ENCODE measurements at regions not wholly inside any gene's neighbourhood (a gene's known extent, or its start where the extent isn't known, plus 50 kb on each side); places are given as distances from the start of the nearest gene placed in this dataset.

DNA sequence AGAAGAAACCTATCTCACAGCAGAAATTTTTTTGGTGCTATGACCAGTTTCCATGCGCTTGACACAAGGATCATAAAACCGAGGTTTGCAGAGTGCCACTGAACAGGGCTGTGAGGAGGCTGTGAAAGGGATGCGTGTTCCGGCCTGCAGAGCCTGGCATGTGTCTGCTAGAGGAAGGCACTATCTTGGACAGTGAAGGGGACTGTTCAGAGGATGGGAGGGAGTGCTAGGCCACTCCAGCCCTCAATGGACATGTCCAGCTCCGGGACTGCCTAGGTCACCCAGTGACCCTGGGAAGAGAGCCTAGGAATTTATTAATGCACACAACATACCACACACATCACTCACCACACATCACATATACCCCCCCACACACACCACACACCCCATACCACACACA is 275.9 kb downstream of the GADD45G start:
- H3K36me3 ChIP-seq (ENCODE audit: control insufficient read depth in 2 of 2, insufficient read depth in 2 of 2, low read length in 1 of 2), result no peaks in the 10 kb centered on the region
- no peak overlapping the region for H3K27ac ChIP-seq (ENCODE audit: low read depth in 2 of 2, low read length in 1 of 2)
- no peak overlapping the region for H3K4me3 ChIP-seq (ENCODE audit: low read depth in 1 of 2, low read length in 2 of 2)
- peaks cover 0 to 16% of the 10 kb centered on the region in 2 donors for H3K4me1 ChIP-seq (ENCODE audit: control insufficient read depth in 2 of 2, insufficient read depth in 2 of 2, low read length in 1 of 2)
- WGBS, 2 donors, result 52 to 81% methylated on average over 5 of the region's 5 CpGs
- no peaks in the 10 kb centered on the region for H3K27me3 ChIP-seq (ENCODE audit: control insufficient read depth in 1 of 2, insufficient read depth in 2 of 2, low read length in 2 of 2)
- H3K9me3 ChIP-seq (ENCODE audit: control insufficient read depth in 2 of 2, insufficient read depth in 1 of 2, low read depth in 1 of 2, low read length in 1 of 2), result no peaks in the 10 kb centered on the region

DNA sequence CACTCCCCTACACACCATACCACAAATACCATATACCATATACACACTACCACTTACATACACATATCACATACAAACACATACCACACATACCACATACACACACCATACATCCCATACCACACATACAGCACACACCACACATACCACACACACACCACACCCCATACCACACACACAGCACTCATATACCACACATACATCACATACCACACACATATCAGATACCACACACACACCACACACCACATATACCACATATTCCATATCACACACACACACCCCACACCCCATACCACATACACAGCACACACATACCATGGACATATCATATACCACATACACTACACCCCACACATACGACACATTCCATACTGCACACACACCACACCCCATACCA is 276.6 kb downstream of the GADD45G start:
- H3K4me1 ChIP-seq (ENCODE audit: control insufficient read depth in 2 of 2, insufficient read depth in 2 of 2, low read length in 1 of 2), result peaks cover 0 to 16% of the 10 kb centered on the region in 2 donors
- 91 to 93% methylated on average over 1 of the region's 1 CpG for WGBS, 2 donors

DNA sequence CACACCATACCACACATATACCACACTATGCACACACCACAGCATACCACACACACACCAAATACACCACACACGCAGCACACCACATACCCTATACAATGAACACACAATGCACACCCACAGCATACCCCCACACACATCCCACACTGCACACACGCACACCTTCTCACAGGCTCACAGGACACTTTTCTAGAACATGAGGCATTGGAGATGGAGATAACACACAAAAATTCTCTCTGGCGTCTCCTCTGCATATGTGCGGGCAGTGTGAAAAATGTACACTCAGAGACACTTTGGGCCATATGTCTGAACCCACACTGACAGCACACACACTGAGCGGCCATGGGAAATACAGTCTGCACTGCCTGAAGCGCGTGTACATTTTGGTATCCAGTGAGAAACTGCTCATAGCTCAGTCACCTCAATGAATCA is 278.1 kb downstream of the GADD45G start:
- Histone ChIP-seq H3K27ac (ENCODE audit: low read depth in 2 of 2, low read length in 1 of 2) (no peak overlapping the region), H3K27me3 (ENCODE audit: control insufficient read depth in 1 of 2, insufficient read depth in 2 of 2, low read length in 2 of 2) (no peaks in the 10 kb centered on the region), H3K4me1 (ENCODE audit: control insufficient read depth in 2 of 2, insufficient read depth in 2 of 2, low read length in 1 of 2) (peaks cover 0 to 16% of the 10 kb centered on the region in 2 donors), H3K4me3 (ENCODE audit: low read depth in 1 of 2, low read length in 2 of 2) (no peak overlapping the region), H3K9me3 (ENCODE audit: control insufficient read depth in 2 of 2, insufficient read depth in 1 of 2, low read depth in 1 of 2, low read length in 1 of 2) (no peaks in the 10 kb centered on the region), H3K36me3 (ENCODE audit: control insufficient read depth in 2 of 2, insufficient read depth in 2 of 2, low read length in 1 of 2) (no peaks in the 10 kb centered on the region)
- WGBS, 2 donors, result 94 to 98% methylated on average over 7 of the region's 7 CpGs

More for the DNA sequence above, 276.6 kb downstream of the GADD45G start:
- Histone ChIP-seq H3K9me3 (ENCODE audit: control insufficient read depth in 2 of 2, insufficient read depth in 1 of 2, low read depth in 1 of 2, low read length in 1 of 2) (no peaks in the 10 kb centered on the region), H3K27me3 (ENCODE audit: control insufficient read depth in 1 of 2, insufficient read depth in 2 of 2, low read length in 2 of 2) (no peaks in the 10 kb centered on the region), H3K36me3 (ENCODE audit: control insufficient read depth in 2 of 2, insufficient read depth in 2 of 2, low read length in 1 of 2) (no peaks in the 10 kb centered on the region), H3K27ac (ENCODE audit: low read depth in 2 of 2, low read length in 1 of 2) (no peak overlapping the region), H3K4me3 (ENCODE audit: low read depth in 1 of 2, low read length in 2 of 2) (no peak overlapping the region)

DNA sequence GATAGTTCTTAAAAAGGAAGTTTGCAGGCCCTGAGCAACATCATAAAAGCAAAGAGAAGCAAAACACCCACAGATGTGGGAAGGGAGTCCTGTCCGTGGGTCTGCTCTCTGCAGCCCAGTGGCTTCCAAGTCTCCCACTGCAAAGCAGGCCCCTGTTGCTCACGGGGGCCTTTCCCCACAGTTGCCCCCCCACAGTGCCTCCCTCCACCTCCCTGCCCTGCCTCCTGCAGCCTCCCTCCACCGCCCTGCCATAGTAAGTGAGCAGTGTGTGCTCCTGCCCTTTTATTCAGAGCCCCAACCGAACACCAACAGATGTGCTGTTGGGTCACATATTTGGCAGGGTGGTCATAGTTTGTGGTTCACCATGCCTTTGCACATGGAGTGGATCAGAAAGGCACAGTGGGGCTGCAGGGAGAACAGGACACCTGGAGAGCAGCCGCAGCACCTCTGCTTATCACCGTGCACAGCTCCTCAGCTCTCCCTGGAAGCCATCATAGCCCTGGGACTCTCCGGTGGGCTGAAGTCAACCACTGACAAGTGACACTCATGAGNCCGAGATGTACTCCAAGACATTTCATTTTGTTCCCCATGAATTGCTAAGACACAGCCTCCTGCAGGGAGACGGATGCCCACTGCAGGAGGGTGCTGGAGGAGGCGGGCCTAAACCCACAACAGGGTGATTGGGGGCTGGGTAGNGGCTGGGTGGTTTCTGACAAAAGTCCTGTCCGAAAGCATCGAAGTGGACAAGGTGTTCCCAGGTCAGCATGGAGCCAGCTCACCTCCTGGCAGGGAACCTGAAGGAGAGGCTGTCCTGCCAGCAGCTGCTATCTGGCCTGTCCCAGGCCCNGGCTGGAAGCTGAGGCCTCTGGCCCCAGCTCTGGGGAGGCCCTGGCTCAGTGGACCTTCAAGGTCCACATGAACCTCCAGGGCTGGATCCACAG is 278.9 kb downstream of the GADD45G start:
- Histone ChIP-seq H3K4me3 (ENCODE audit: low read depth in 1 of 2, low read length in 2 of 2) (no peak overlapping the region), H3K9me3 (ENCODE audit: control insufficient read depth in 2 of 2, insufficient read depth in 1 of 2, low read depth in 1 of 2, low read length in 1 of 2) (no peaks in the 10 kb centered on the region), H3K4me1 (ENCODE audit: control insufficient read depth in 2 of 2, insufficient read depth in 2 of 2, low read length in 1 of 2) (peaks cover 0 to 14% of the 10 kb centered on the region in 2 donors), H3K36me3 (ENCODE audit: control insufficient read depth in 2 of 2, insufficient read depth in 2 of 2, low read length in 1 of 2) (no peaks in the 10 kb centered on the region), H3K27me3 (ENCODE audit: control insufficient read depth in 1 of 2, insufficient read depth in 2 of 2, low read length in 2 of 2) (no peaks in the 10 kb centered on the region), H3K27ac (ENCODE audit: low read depth in 2 of 2, low read length in 1 of 2) (no peak overlapping the region)
- WGBS, 2 donors, result 88 to 93% methylated on average over 12 of the region's 12 CpGs

DNA sequence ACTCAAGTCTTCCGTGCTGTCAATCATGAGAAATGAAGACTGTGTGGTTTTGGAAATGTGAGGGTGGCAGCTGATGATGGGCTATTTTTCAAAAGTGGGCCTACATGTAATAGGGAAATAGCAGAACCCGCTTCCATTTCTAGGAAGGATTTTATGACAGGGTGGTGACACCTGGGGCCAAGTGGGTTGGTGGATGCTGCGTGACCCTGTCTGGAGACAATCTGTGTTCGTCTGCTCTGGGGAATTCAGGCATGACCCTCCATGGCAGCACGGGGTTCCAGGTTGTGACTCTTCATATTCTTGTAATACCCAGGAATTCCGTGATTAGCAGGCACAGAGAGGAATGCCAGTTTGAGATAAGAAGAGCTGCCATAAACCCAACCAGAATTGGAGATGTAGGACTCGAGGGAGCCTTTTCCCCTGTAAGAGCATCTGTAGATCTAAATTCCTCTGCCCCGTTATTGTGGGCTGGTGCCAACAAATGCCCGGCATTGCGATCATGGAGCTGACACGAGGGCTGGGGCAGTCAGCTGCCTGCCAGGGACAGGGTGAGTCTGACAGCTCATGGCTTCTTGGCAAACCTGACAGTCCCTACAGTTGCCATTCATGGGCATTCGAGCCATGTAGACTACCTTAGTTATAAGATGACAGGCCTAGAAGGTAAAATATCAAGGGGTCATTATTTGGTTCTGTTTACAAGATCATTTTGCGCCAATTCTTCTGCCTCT is 279.7 kb downstream of the GADD45G start:
- Histone ChIP-seq H3K4me1 (ENCODE audit: control insufficient read depth in 2 of 2, insufficient read depth in 2 of 2, low read length in 1 of 2) (peaks cover 0 to 9% of the 10 kb centered on the region in 2 donors), H3K4me3 (ENCODE audit: low read depth in 1 of 2, low read length in 2 of 2) (no peak overlapping the region), H3K9me3 (ENCODE audit: control insufficient read depth in 2 of 2, insufficient read depth in 1 of 2, low read depth in 1 of 2, low read length in 1 of 2) (no peaks in the 10 kb centered on the region), H3K27ac (ENCODE audit: low read depth in 2 of 2, low read length in 1 of 2) (no peak overlapping the region), H3K27me3 (ENCODE audit: control insufficient read depth in 1 of 2, insufficient read depth in 2 of 2, low read length in 2 of 2) (no peaks in the 10 kb centered on the region), H3K36me3 (ENCODE audit: control insufficient read depth in 2 of 2, insufficient read depth in 2 of 2, low read length in 1 of 2) (no peaks in the 10 kb centered on the region)
- 88 to 91% methylated on average over 13 of the region's 13 CpGs for WGBS, 2 donors

DNA sequence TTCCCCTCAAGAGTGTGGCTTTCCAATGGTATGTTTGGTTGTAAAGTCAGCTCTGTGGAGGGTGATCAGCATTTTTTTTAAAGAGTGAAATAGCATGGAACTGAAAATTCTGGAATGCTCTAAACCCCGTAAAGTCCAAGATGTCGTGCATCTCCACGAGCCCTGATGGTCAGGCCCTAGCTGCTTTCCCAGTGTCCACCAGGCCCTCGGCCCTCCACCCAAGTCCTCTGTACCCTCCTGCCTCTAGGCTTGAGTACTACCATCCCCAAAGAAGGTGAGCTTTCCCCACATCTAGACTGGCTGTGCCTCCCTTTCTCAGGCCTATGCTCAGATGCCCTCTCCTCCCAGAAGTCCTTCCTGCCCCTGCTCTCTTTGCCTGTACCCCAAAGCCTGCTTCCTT is 280.3 kb downstream of the GADD45G start:
- Histone ChIP-seq H3K27me3 (ENCODE audit: control insufficient read depth in 1 of 2, insufficient read depth in 2 of 2, low read length in 2 of 2) (no peaks in the 10 kb centered on the region), H3K36me3 (ENCODE audit: control insufficient read depth in 2 of 2, insufficient read depth in 2 of 2, low read length in 1 of 2) (no peaks in the 10 kb centered on the region), H3K4me3 (ENCODE audit: low read depth in 1 of 2, low read length in 2 of 2) (no peak overlapping the region), H3K27ac (ENCODE audit: low read depth in 2 of 2, low read length in 1 of 2) (no peak overlapping the region), H3K9me3 (ENCODE audit: control insufficient read depth in 2 of 2, insufficient read depth in 1 of 2, low read depth in 1 of 2, low read length in 1 of 2) (no peaks in the 10 kb centered on the region), H3K4me1 (ENCODE audit: control insufficient read depth in 2 of 2, insufficient read depth in 2 of 2, low read length in 1 of 2) (peaks cover 0 to 8% of the 10 kb centered on the region in 2 donors)
- 91 to 94% methylated on average over 4 of the region's 4 CpGs for whole genome bisulfite sequencing, 2 donors

DNA sequence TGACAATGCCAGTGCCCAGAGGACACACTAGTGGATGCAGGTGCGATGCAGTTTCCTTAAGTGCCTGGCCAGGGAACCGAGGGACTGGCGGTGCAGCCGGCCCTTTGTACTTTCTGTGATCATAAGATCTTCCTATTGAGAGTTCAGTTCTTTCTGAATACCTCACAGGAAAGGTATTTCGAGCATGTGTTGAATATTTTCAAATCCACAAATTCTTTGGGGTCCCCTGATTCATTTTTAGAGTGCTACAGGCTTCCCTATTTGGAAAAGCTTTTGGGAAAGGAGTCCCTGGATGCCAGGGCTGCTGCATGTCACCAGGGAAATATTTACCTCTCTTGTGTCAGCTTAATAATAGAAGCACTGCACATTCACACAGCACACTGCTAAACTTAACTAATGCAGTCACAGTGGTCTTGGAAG is 281.5 kb downstream of the GADD45G start:
- H3K27me3 ChIP-seq (ENCODE audit: control insufficient read depth in 1 of 2, insufficient read depth in 2 of 2, low read length in 2 of 2), result no peaks in the 10 kb centered on the region
- WGBS, 2 donors, result 68 to 74% methylated on average over 5 of the region's 5 CpGs
- no peaks in the 10 kb centered on the region for H3K9me3 ChIP-seq (ENCODE audit: control insufficient read depth in 2 of 2, insufficient read depth in 1 of 2, low read depth in 1 of 2, low read length in 1 of 2)
- H3K4me3 ChIP-seq (ENCODE audit: low read depth in 1 of 2, low read length in 2 of 2), result no peak overlapping the region
- H3K36me3 ChIP-seq (ENCODE audit: control insufficient read depth in 2 of 2, insufficient read depth in 2 of 2, low read length in 1 of 2), result no peaks in the 10 kb centered on the region
- peaks cover 0 to 1% of the 10 kb centered on the region in 2 donors for H3K4me1 ChIP-seq (ENCODE audit: control insufficient read depth in 2 of 2, insufficient read depth in 2 of 2, low read length in 1 of 2)
- H3K27ac ChIP-seq (ENCODE audit: low read depth in 2 of 2, low read length in 1 of 2), result no peak overlapping the region

DNA sequence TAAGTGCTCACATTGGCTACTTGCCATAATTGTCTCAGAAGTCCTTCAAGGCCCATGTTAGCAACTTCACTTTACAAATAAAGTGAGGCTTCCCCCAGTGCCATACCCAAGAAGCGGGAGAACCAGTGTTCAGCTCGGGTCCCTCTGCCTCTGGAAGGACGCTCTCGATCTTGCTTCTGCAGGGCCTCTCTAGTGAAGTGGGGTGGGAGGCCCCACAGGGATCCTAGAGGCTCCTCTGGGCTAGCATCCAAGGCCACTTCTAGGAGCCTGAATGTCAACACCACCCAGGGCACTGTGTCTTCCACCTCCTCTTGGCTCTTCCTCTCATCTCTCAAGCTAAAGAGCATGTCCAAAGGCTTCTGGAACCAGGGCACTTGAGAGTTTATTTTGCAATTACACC is 282.5 kb downstream of the GADD45G start:
- H3K36me3 ChIP-seq (ENCODE audit: control insufficient read depth in 2 of 2, insufficient read depth in 2 of 2, low read length in 1 of 2), result no peaks in the 10 kb centered on the region
- WGBS, 2 donors, result 94 to 98% methylated on average over 4 of the region's 4 CpGs
- peaks cover 0 to 2% of the 10 kb centered on the region in 2 donors for H3K4me1 ChIP-seq (ENCODE audit: control insufficient read depth in 2 of 2, insufficient read depth in 2 of 2, low read length in 1 of 2)
- H3K27ac ChIP-seq (ENCODE audit: low read depth in 2 of 2, low read length in 1 of 2), result no peak overlapping the region
- no peaks in the 10 kb centered on the region for H3K27me3 ChIP-seq (ENCODE audit: control insufficient read depth in 1 of 2, insufficient read depth in 2 of 2, low read length in 2 of 2)
- H3K9me3 ChIP-seq (ENCODE audit: control insufficient read depth in 2 of 2, insufficient read depth in 1 of 2, low read depth in 1 of 2, low read length in 1 of 2), result no peaks in the 10 kb centered on the region
- no peak overlapping the region for H3K4me3 ChIP-seq (ENCODE audit: low read depth in 1 of 2, low read length in 2 of 2)

DNA sequence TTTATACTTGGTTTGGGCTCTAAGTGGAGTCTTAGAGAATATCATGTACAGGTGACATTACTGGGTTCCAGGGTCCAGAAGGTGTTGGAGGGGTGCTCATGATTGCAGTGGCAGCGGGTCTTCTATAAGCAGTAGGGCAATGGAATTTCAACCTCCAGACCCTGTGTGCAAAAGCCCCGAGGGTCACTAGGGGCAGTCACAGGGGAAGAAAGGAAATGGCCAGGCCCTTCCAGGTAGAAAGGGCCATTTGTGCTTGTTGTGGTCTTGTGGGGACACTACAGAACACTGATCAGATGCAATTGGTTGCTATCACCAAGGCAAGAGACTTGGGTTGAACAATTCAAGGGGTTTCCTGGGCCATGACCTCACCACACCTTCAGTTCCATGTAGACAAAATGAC is 283.4 kb downstream of the GADD45G start:
- H3K9me3 ChIP-seq (ENCODE audit: control insufficient read depth in 2 of 2, insufficient read depth in 1 of 2, low read depth in 1 of 2, low read length in 1 of 2), result no peaks in the 10 kb centered on the region
- no peak overlapping the region for H3K4me3 ChIP-seq (ENCODE audit: low read depth in 1 of 2, low read length in 2 of 2)
- no peaks in the 10 kb centered on the region for H3K27me3 ChIP-seq (ENCODE audit: control insufficient read depth in 1 of 2, insufficient read depth in 2 of 2, low read length in 2 of 2)
- no peaks in the 10 kb centered on the region for H3K36me3 ChIP-seq (ENCODE audit: control insufficient read depth in 2 of 2, insufficient read depth in 2 of 2, low read length in 1 of 2)
- WGBS, 2 donors, result 92 to 97% methylated on average over 2 of the region's 2 CpGs
- H3K4me1 ChIP-seq (ENCODE audit: control insufficient read depth in 2 of 2, insufficient read depth in 2 of 2, low read length in 1 of 2), result peaks cover 0 to 2% of the 10 kb centered on the region in 2 donors
- no peak overlapping the region for H3K27ac ChIP-seq (ENCODE audit: low read depth in 2 of 2, low read length in 1 of 2)
